ENCODE measurements at regions not wholly inside any gene's neighbourhood (a gene's known extent, or its start where the extent isn't known, plus 50 kb on each side); places are given as distances from the start of the nearest gene placed in this dataset.

GRCh38 chr5:171599957-171600612 lies 180.6 kb downstream of the FGF18 start:
- no peak for TF ChIP-seq REST (IDR thresholded peaks at IDR 0.05; ENCODE audit: low read depth)
- TF ChIP-seq EP300 (IDR thresholded peaks at IDR 0.05; ENCODE audit: borderline replicate concordance), result no peak
- no peak for TF ChIP-seq RAD21 (IDR thresholded peaks at IDR 0.05; ENCODE audit: low read depth)
- TF ChIP-seq FOXM1 (IDR thresholded peaks at IDR 0.05; ENCODE audit: borderline replicate concordance, low read depth), result no peak
- no peak for TF ChIP-seq ZBTB7A (IDR thresholded peaks at IDR 0.05; ENCODE audit: low read depth)
- no peak for TF ChIP-seq CEBPB (IDR thresholded peaks at IDR 0.05)
- no peak for TF ChIP-seq YY1 (IDR thresholded peaks at IDR 0.05; ENCODE audit: low read depth)
- no peak for TF ChIP-seq TEAD4 (IDR thresholded peaks at IDR 0.05)
- no peak for TF ChIP-seq MAX (IDR thresholded peaks at IDR 0.05)
- TF ChIP-seq CREB1 (IDR thresholded peaks at IDR 0.05; ENCODE audit: low read depth), result no peak
- TF ChIP-seq EGR1 (IDR thresholded peaks at IDR 0.05), result no peak
- no peak for TF ChIP-seq TAF1 (IDR thresholded peaks at IDR 0.05; ENCODE audit: low read depth)
- no peak for TF ChIP-seq NFIC (IDR thresholded peaks at IDR 0.05)
- TF ChIP-seq TCF12 (IDR thresholded peaks at IDR 0.05; ENCODE audit: low read depth), result no peak
